ENCODE measurements at regions not wholly inside any gene's neighbourhood (a gene's known extent, or its start where the extent isn't known, plus 50 kb on each side); places are given as distances from the start of the nearest gene placed in this dataset.
"Not testable (repeated sequence)": the region's sequence is repeated elsewhere in the genome, so short reads cannot be mapped to it uniquely, and the experiment has no call there.

- Mint-ChIP-seq H3K27me3 (ENCODE audit: low read depth) (no peaks in the 10 kb centered on the region), H3K27ac (no peak overlapping the region), H3K4me3 (ENCODE audit: low read depth) (no peak overlapping the region), H3K9me3 (no peaks in the 10 kb centered on the region), H3K4me1 (ENCODE audit: low read depth) (no peaks in the 10 kb centered on the region), H3K36me3 (ENCODE audit: low read depth) (no peaks in the 10 kb centered on the region)
- intact Hi-C loops (cut with micrococcal nuclease): no loop called here
- DNase-seq (ENCODE audit: low spot score): no peak
Observed at GRCh38 chr4:4663028-4663427, 121.2 kb upstream of the STX18 start.

GRCh38 chr4:4662230-4662629 is 120.4 kb upstream of the STX18 start:
- H3K27me3 Mint-ChIP-seq (ENCODE audit: low read depth): no peaks in the 10 kb centered on the region
- no peak for DNase-seq (ENCODE audit: low spot score)
- H3K9me3 Mint-ChIP-seq: no peaks in the 10 kb centered on the region
- H3K36me3 Mint-ChIP-seq (ENCODE audit: low read depth): no peaks in the 10 kb centered on the region
- intact Hi-C loops (cut with micrococcal nuclease): no loop called here
- no peak overlapping the region for H3K27ac Mint-ChIP-seq
- H3K4me3 Mint-ChIP-seq (ENCODE audit: low read depth): no peak overlapping the region
- H3K4me1 Mint-ChIP-seq (ENCODE audit: low read depth): no peaks in the 10 kb centered on the region

GRCh38 chr4:4659871-4660651 is 118.2 kb upstream of the STX18 start:
- DNase-seq (ENCODE audit: low spot score): no peak
- Mint-ChIP-seq H3K9me3 (no peaks in the 10 kb centered on the region), H3K27ac (no peak overlapping the region), H3K4me1 (ENCODE audit: low read depth) (no peaks in the 10 kb centered on the region), H3K4me3 (ENCODE audit: low read depth) (no peak overlapping the region), H3K36me3 (ENCODE audit: low read depth) (no peaks in the 10 kb centered on the region), H3K27me3 (ENCODE audit: low read depth) (no peaks in the 10 kb centered on the region)
- intact Hi-C loops (cut with micrococcal nuclease): no loop called here

DNA sequence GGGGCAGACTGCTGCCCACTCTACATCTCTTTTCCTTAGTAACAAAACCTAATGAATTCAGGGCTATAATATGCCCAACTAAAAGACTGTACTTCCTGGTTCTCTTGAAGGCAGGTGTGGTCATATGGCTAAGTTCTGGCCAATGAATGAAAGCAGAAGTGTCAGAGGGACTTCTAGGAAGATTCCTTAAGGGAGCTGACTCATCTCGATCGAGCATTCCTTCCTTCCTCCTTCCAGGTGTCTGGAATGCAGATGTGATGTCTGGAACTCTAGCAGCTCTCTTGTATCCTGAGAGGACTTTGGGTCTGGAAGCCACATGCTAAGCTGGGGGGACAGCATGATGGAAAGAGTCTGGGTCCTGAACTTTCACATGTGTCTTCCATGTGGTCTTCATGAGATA is 116.2 kb upstream of the STX18 start:
- Mint-ChIP-seq H3K27me3 (ENCODE audit: low read depth) (no peaks in the 10 kb centered on the region), H3K4me3 (ENCODE audit: low read depth) (no peak overlapping the region), H3K36me3 (ENCODE audit: low read depth) (no peaks in the 10 kb centered on the region), H3K27ac (no peak overlapping the region), H3K4me1 (ENCODE audit: low read depth) (no peaks in the 10 kb centered on the region), H3K9me3 (no peaks in the 10 kb centered on the region)
- intact Hi-C loops (cut with micrococcal nuclease): no loop called here
- DNase-seq (ENCODE audit: low spot score): no peak

DNA sequence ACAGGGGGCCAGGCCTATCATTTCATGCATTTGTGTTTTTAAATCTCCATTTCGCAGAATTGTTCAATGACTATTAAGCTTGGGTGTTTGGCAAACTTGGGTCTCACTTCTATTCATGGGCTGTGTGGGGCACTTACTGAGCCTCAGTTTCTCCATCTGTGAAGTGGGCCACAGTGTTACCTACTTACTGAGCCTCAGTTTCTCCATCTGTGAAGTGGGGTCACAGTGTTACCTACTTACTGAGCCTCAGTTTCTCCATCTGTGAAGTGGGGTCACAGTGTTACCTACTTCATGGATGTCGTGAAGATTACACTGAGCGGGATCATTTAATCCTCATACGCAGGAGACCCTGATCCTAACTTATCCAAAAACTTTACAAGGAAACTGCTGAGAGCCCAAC is 115.1 kb upstream of the STX18 start:
- no peak for DNase-seq (ENCODE audit: low spot score)
- no peaks in the 10 kb centered on the region for H3K36me3 Mint-ChIP-seq (ENCODE audit: low read depth)
- H3K4me3 Mint-ChIP-seq (ENCODE audit: low read depth): no peak overlapping the region
- H3K27me3 Mint-ChIP-seq (ENCODE audit: low read depth): no peaks in the 10 kb centered on the region
- H3K27ac Mint-ChIP-seq: no peak overlapping the region
- intact Hi-C loops (cut with micrococcal nuclease): no loop called here
- no peaks in the 10 kb centered on the region for H3K9me3 Mint-ChIP-seq
- H3K4me1 Mint-ChIP-seq (ENCODE audit: low read depth): no peaks in the 10 kb centered on the region

GRCh38 chr4:4655901-4656300 is 114.1 kb upstream of the STX18 start:
- intact Hi-C loops (cut with micrococcal nuclease): no loop called here
- no peak overlapping the region for H3K27ac Mint-ChIP-seq
- H3K36me3 Mint-ChIP-seq (ENCODE audit: low read depth): no peaks in the 10 kb centered on the region
- H3K4me1 Mint-ChIP-seq (ENCODE audit: low read depth): no peaks in the 10 kb centered on the region
- H3K9me3 Mint-ChIP-seq: no peaks in the 10 kb centered on the region
- H3K4me3 Mint-ChIP-seq (ENCODE audit: low read depth): no peak overlapping the region
- H3K27me3 Mint-ChIP-seq (ENCODE audit: low read depth): no peaks in the 10 kb centered on the region
- no peak for DNase-seq (ENCODE audit: low spot score)

GRCh38 chr4:4655011-4655410 is 113.2 kb upstream of the STX18 start:
- no peaks in the 10 kb centered on the region for H3K36me3 Mint-ChIP-seq (ENCODE audit: low read depth)
- H3K27me3 Mint-ChIP-seq (ENCODE audit: low read depth): no peaks in the 10 kb centered on the region
- H3K4me1 Mint-ChIP-seq (ENCODE audit: low read depth): no peaks in the 10 kb centered on the region
- intact Hi-C loops (cut with micrococcal nuclease): no loop called here
- H3K27ac Mint-ChIP-seq: no peak overlapping the region
- DNase-seq (ENCODE audit: low spot score): no peak
- H3K4me3 Mint-ChIP-seq (ENCODE audit: low read depth): no peak overlapping the region
- no peaks in the 10 kb centered on the region for H3K9me3 Mint-ChIP-seq

DNA sequence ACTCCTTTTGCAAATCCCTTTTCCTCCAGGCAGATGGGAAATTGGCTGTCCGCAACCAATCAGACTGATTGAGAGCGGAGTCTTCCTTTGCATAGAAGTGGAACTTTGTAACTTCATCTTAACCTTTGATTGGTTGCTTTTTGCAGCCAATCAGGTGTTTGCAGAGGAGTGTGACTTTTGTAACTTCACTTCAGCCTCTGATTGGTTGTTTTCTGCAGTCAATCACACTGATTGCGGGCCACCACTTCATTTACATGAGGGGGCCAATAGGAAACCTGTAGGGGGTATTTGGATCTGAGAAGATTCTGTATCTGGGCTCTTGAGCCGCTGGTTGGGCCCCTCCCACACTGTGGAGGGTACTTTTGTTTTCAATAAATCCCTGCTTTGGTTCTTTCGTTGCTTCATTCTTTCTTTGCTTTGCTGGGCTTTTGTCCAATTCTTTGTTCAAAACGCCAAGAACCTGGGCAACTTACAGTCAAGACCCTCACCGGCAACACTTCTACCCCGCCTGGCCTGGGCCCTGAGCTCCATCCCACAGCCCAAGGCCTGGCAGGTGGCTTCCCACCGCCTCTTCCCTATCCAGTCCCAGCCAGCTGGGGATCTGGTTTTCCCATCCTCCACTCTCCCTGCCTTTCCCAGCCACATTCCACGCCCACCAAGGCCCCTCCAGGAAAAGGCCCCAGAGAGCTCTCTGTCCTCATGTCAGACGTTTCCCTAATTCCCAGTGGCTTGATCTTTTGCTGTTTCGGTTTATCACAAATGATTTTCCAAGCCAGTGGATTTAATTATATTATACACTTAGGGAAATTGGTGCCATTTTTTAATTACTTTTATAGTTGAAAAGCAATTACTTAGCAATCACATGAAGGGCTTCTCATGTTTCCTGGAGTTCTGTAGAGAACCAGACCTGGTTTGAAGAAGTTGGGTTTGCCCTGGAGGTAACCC is 110.2 kb upstream of the STX18 start:
- Mint-ChIP-seq H3K9me3 (no peaks in the 10 kb centered on the region), H3K4me3 (ENCODE audit: low read depth) (no peak overlapping the region), H3K27me3 (ENCODE audit: low read depth) (no peaks in the 10 kb centered on the region), H3K4me1 (ENCODE audit: low read depth) (no peaks in the 10 kb centered on the region), H3K36me3 (ENCODE audit: low read depth) (no peaks in the 10 kb centered on the region), H3K27ac (no peak overlapping the region)
- intact Hi-C loops (cut with micrococcal nuclease): no loop called here
- no peak for DNase-seq (ENCODE audit: low spot score)

- H3K36me3 Mint-ChIP-seq (ENCODE audit: low read depth): no peaks in the 10 kb centered on the region
- DNase-seq (ENCODE audit: low spot score): no peak
- no peaks in the 10 kb centered on the region for H3K27me3 Mint-ChIP-seq (ENCODE audit: low read depth)
- no peaks in the 10 kb centered on the region for H3K9me3 Mint-ChIP-seq
- no peak overlapping the region for H3K4me3 Mint-ChIP-seq (ENCODE audit: low read depth)
- intact Hi-C loops (cut with micrococcal nuclease): no loop called here
- no peaks in the 10 kb centered on the region for H3K4me1 Mint-ChIP-seq (ENCODE audit: low read depth)
- H3K27ac Mint-ChIP-seq: no peak overlapping the region
Observed at GRCh38 chr4:4647041-4647440, 105.2 kb upstream of the STX18 start.

DNA sequence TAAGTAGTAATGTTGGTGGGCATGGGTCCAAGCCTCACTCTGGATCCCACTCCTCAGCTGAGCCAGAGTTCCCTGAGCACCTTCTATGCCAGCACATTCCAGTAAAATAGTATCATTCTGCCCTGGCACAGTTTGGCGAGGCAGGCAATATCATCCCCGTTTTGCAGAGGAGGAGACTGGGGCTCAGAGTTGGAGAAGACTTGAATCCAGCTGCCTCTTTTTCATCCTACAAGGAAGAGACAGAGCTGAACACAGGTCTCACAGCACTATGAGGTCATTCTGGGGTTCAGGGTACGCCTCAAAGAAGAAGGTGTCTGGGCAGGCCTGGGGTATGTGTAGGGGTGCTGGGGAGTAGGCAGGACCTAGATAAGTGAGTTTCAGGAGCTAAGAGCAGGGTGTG is 103.9 kb upstream of the STX18 start:
- H3K27ac Mint-ChIP-seq: no peak overlapping the region

DNA sequence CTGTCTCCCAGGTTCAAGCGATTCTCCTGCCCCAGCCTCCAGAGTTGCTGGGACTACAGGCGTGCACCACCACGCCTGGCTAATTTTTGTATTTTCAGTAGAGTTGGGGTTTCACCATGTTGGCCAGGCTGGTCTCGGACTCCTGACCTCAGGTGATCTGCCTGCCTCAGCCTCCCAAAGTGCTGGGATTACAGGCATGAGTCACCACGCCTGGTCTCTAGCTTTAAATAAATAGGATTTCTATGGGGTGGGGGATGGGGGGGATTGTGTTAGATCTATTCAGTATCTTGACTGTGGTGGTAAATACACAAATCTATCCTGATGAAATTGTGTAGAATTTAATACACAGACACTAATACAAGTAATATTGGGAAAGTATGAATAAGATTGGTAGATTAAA is 102.4 kb upstream of the STX18 start:
- intact Hi-C loops (cut with micrococcal nuclease); H3K27ac Mint-ChIP-seq; H3K9me3 Mint-ChIP-seq; H3K36me3 Mint-ChIP-seq (ENCODE audit: low read depth); H3K27me3 Mint-ChIP-seq (ENCODE audit: low read depth); H3K4me3 Mint-ChIP-seq (ENCODE audit: low read depth); H3K4me1 Mint-ChIP-seq (ENCODE audit: low read depth); DNase-seq (ENCODE audit: low spot score): not testable (repeated sequence)

More for the DNA sequence above, 103.9 kb upstream of the STX18 start:
- intact Hi-C loops (cut with micrococcal nuclease): no loop called here
- H3K4me1 Mint-ChIP-seq (ENCODE audit: low read depth): no peaks in the 10 kb centered on the region
- H3K4me3 Mint-ChIP-seq (ENCODE audit: low read depth): no peak overlapping the region
- no peak for DNase-seq (ENCODE audit: low spot score)
- H3K27me3 Mint-ChIP-seq (ENCODE audit: low read depth): no peaks in the 10 kb centered on the region
- H3K9me3 Mint-ChIP-seq: no peaks in the 10 kb centered on the region
- H3K36me3 Mint-ChIP-seq (ENCODE audit: low read depth): no peaks in the 10 kb centered on the region

DNA sequence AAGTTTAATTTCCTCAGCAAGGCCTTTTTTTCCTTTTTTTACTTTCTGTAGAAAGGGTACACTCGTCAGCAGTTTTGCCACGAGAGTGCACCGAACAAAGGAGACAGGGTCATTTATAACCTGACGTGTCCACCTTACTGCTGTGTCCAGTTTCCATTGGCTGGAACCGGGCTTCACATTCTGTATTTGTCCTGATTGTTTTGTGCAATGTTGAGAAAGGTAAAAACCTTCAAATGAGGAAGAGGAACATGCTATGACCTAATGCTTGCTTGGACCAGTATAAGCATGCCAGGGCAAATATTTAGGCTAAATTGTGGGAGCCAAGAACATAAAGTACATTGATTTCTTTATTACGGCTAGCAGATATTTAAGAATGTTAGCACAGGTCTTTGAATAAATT is 101.9 kb upstream of the STX18 start:
- H3K9me3 Mint-ChIP-seq; H3K27me3 Mint-ChIP-seq (ENCODE audit: low read depth); H3K36me3 Mint-ChIP-seq (ENCODE audit: low read depth); DNase-seq (ENCODE audit: low spot score); H3K4me3 Mint-ChIP-seq (ENCODE audit: low read depth); intact Hi-C loops (cut with micrococcal nuclease); H3K27ac Mint-ChIP-seq; H3K4me1 Mint-ChIP-seq (ENCODE audit: low read depth): not testable (repeated sequence)

DNA sequence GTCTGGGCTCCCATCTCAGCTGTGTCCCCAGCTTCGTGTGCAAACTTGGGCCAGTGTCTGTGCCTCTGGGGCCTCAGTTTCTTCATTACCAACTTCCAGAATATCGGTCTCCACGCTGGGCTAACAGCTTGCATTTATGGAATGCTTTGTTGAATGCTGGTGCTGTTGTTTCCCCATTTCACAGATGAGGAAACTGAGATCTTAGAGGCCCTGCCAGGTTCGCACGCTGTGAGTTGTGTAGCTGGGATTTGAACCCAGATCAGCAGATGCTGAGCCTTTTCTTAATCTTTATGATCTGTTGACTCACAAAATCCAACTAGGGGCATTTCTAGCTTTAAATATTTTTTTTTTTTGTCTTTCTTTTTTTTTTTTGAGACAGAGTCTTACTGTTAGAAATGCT is 101.5 kb upstream of the STX18 start:
- Mint-ChIP-seq H3K9me3 (no peaks in the 10 kb centered on the region), H3K27ac (no peak overlapping the region), H3K4me1 (ENCODE audit: low read depth) (peaks cover 1% of the 10 kb centered on the region), H3K4me3 (ENCODE audit: low read depth) (no peak overlapping the region), H3K36me3 (ENCODE audit: low read depth) (no peaks in the 10 kb centered on the region), H3K27me3 (ENCODE audit: low read depth) (peaks cover 1% of the 10 kb centered on the region)
- no peak for DNase-seq (ENCODE audit: low spot score)
- intact Hi-C loops (cut with micrococcal nuclease): no loop called here
